PC-9 (cell line): ENCODE measurements at regions not wholly inside any gene's neighbourhood (a gene's known extent, or its start where the extent isn't known, plus 50 kb on each side); places are given as distances from the start of the nearest gene placed in this dataset.

Experiments
- BruUV-seq: library from RNA; stranded (reverse); fragments of 400-500 nt; replicated peaks from 2 replicates; lab custom pipeline; 2021; lab: Mats Ljungman, UMichigan
- CTCF ChIA-PET: fragments of 300-600 bp; sonication (Branson Sonifier 250); formaldehyde crosslinking; loops from one replicate; lab custom pipeline; 2022; ENCODE audit warnings: antibody characterized with exemption; lab: Charles Lee
- POLR2A ChIA-PET: fragments of 300-600 bp; sonication (Branson Sonifier 250); formaldehyde crosslinking; loops from one replicate; lab custom pipeline; 2022; ENCODE audit warnings: antibody characterized with exemption; ENCODE audit not compliant: unreplicated experiment; lab: Charles Lee
- DNase-seq, 2 experiments: peaks; one replicate each; pipeline versions ENCODE4 v3.0.0 to v3.0.0-alpha.2; 2015 to 2022; ENCODE audit warnings: mixed read lengths in 1 of 2
- H2AFZ ChIP-seq: fragments of 200-600 bp; sonication (generic); 2 replicates; pipeline ENCODE4 v1.8.1; 2017; ENCODE audit warnings: antibody characterized with exemption
- H3F3A ChIP-seq: fragments of 200-600 bp; sonication (generic); 2 replicates; pipeline ENCODE4 v1.8.1; 2017; ENCODE audit warnings: antibody characterized with exemption, mild to moderate bottlenecking, low read depth; ENCODE audit not compliant: insufficient read depth
- H3K27ac ChIP-seq: fragments of 200-600 bp; sonication (generic); 2 replicates; pipeline ENCODE4 v1.6.1; 2016; ENCODE audit warnings: mixed run types
- H3K27me3 ChIP-seq: fragments of 200-600 bp; sonication (generic); 2 replicates; pipeline ENCODE4 v1.6.1; 2016; ENCODE audit warnings: low read depth, mixed run types; ENCODE audit not compliant: insufficient read depth
- H3K36me3 ChIP-seq: fragments of 200-600 bp; sonication (generic); 2 replicates; pipeline ENCODE4 v1.6.1; 2016; ENCODE audit warnings: low read depth, mixed run types
- H3K4me1 ChIP-seq: fragments of 200-600 bp; sonication (generic); replicated peaks from 2 replicates; pipeline ENCODE4 v1.6.1; 2016; ENCODE audit warnings: mixed run types; ENCODE audit not compliant: insufficient read depth
- H3K4me2 ChIP-seq: fragments of 200-600 bp; sonication (generic); 2 replicates; pipeline ENCODE4 v1.6.1; 2017; ENCODE audit warnings: mixed run types
- H3K4me3 ChIP-seq: fragments of 200-600 bp; sonication (generic); 2 replicates; pipeline ENCODE4 v1.6.1; 2016; ENCODE audit warnings: mixed run types
- H3K79me2 ChIP-seq: fragments of 200-600 bp; sonication (generic); 2 replicates; pipeline ENCODE4 v1.6.1; 2017; ENCODE audit warnings: low read depth, mixed run types
- H3K9me2 ChIP-seq: fragments of 200-600 bp; sonication (generic); 2 replicates; pipeline ENCODE4 v1.8.1; 2017; ENCODE audit warnings: mild to moderate bottlenecking; ENCODE audit not compliant: insufficient read depth
- H3K9me3 ChIP-seq: fragments of 200-600 bp; sonication (generic); 2 replicates; pipeline ENCODE4 v1.8.1; 2016; ENCODE audit warnings: low read depth; ENCODE audit not compliant: insufficient read depth
- H4K20me1 ChIP-seq: fragments of 200-600 bp; sonication (generic); 2 replicates; pipeline ENCODE4 v1.8.1; 2017; ENCODE audit not compliant: insufficient read depth
- EZH2 ChIP-seq: fragments of 200-600 bp; sonication (generic); IDR thresholded peaks from 2 replicates; pipeline ENCODE4 v1.8.0; 2017; ENCODE audit warnings: antibody characterized with exemption, low read depth
- intact Hi-C: fragments of 100-400 bp; cut with micrococcal nuclease; formaldehyde crosslinking; loops from one replicate; pipeline ENCODE4 v1.10.0; 2022; ENCODE audit not compliant: unreplicated experiment
- TF ChIP-seq, protein P1 (sequence below): fragments of 200-600 bp; sonication (generic); conservative IDR thresholded peaks from 2 replicates; pipeline ENCODE4 v1.6.1; 2017; ENCODE audit warnings: mixed run types, antibody characterized with exemption, mild to moderate bottlenecking, moderate library complexity

DNA sequence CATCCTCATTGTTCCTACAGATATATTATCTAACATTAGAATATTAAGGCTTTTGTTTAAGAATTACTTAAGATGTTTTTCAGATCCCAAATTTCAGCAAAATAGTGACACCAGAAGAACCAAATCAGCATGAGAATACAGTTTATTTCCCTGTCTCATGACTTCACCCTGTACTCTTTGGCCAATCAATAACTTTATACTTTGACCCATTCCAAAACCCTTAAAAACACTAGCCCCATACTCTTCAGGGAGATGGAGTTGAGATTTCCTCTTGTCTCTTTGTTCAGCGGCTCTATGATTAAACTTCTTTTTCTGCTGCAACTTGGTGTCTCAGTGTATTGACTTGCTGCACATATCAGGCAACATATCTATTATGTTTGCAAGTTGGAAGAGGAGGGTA, 207.7 kb downstream of the ZBBX start:
- Histone ChIP-seq H3K9me2 (no peaks in the 10 kb centered on the region), H3K4me2 (no peak overlapping the region), H3K27me3 (no peaks in the 10 kb centered on the region), H3F3A (no peaks in the 10 kb centered on the region), H3K27ac (no peak overlapping the region), H3K9me3 (no peaks in the 10 kb centered on the region), H3K4me1 (no peaks in the 10 kb centered on the region), H3K4me3 (no peak overlapping the region), H3K36me3 (no peaks in the 10 kb centered on the region), H3K79me2 (no peaks in the 10 kb centered on the region), H2AFZ (no peak overlapping the region), H4K20me1 (no peaks in the 10 kb centered on the region)
- intact Hi-C loops = no loop called here
- no TSS peak for BruUV-seq
- CTCF ChIA-PET = no interaction called here
- TF ChIP-seq EZH2 = no peak
- TF ChIP-seq, protein P1, sequence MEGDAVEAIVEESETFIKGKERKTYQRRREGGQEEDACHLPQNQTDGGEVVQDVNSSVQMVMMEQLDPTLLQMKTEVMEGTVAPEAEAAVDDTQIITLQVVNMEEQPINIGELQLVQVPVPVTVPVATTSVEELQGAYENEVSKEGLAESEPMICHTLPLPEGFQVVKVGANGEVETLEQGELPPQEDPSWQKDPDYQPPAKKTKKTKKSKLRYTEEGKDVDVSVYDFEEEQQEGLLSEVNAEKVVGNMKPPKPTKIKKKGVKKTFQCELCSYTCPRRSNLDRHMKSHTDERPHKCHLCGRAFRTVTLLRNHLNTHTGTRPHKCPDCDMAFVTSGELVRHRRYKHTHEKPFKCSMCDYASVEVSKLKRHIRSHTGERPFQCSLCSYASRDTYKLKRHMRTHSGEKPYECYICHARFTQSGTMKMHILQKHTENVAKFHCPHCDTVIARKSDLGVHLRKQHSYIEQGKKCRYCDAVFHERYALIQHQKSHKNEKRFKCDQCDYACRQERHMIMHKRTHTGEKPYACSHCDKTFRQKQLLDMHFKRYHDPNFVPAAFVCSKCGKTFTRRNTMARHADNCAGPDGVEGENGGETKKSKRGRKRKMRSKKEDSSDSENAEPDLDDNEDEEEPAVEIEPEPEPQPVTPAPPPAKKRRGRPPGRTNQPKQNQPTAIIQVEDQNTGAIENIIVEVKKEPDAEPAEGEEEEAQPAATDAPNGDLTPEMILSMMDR = no peak
- no peak for DNase-seq
- POLR2A ChIA-PET = no interaction called here

DNA sequence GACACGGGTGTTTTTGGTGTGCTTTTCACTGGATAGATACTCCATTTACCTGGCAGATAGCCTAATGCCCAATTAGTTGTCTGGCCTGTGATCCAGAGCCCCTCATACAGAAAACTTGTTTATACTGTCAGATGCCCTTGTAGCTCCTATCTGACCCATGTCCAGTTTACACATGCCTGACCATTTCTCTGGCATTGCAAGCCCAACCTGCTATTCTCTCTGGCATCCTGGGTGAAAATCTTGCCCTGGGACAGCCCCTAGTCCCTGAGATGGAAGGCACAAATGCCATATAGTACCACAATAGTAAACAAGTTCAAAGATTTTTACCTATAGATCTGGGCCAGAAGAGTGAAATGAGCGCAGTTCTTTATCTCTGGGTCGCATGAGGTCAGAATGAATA, 212.6 kb downstream of the ZBBX start:
- intact Hi-C loops = no loop called here
- DNase-seq = no peak
- no peaks in the 10 kb centered on the region for H3K27me3 ChIP-seq
- no peak for TF ChIP-seq EZH2
- TF ChIP-seq, protein P1 = no peak
- H4K20me1 ChIP-seq = no peaks in the 10 kb centered on the region
- no peaks in the 10 kb centered on the region for H3K9me2 ChIP-seq
- H3K9me3 ChIP-seq = no peaks in the 10 kb centered on the region
- H3K79me2 ChIP-seq = no peaks in the 10 kb centered on the region
- ChIA-PET POLR2A (no interaction called here), CTCF (no interaction called here)
- H3K4me2 ChIP-seq = no peak overlapping the region
- no peaks in the 10 kb centered on the region for H3F3A ChIP-seq
- no peaks in the 10 kb centered on the region for H3K4me1 ChIP-seq
- H2AFZ ChIP-seq = 0 out of 2 replicates have a peak overlapping the region, but pooled peaks have one; percentile 56
- no TSS peak for BruUV-seq
- H3K4me3 ChIP-seq = no peak overlapping the region
- no peaks in the 10 kb centered on the region for H3K36me3 ChIP-seq
- H3K27ac ChIP-seq = no peak overlapping the region

DNA sequence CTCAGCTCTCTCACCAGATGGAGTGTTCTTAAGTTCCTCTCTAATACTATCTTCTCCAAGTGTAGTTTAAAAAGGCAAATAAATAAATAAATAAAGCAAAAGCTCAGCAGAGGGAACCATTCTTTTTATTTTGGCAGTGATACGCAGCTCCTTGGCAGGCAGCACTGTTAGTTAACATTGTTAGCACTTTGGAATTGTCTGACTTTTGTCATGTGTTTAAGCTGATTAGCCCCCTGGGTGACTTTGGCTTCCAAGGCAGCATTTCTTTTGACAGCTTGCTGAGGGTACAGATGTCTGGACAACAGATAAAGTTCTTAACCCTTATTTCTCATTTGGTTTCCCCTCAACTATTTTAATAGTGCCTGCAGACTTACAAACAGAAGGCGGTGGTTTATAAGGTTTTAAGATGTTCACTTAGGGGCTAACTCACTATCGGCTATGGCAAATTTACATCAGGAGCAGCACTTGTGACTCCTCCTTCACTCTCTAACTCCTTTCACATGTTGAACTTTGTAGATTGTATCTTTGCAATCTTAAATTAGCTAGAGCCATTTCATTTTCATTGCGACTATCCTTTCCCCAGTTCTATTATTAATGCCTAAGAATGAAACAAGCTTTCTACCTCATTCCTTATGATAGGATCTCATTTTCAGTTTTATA, 213.4 kb downstream of the ZBBX start:
- Histone ChIP-seq H3K9me2 (no peaks in the 10 kb centered on the region), H3K4me2 (no peak overlapping the region), H3K27me3 (no peaks in the 10 kb centered on the region), H3K9me3 (no peaks in the 10 kb centered on the region), H3K79me2 (no peaks in the 10 kb centered on the region), H3K27ac (no peak overlapping the region), H3K4me3 (no peak overlapping the region), H3K4me1 (no peaks in the 10 kb centered on the region), H3K36me3 (no peaks in the 10 kb centered on the region), H2AFZ (no peak overlapping the region), H4K20me1 (no peaks in the 10 kb centered on the region), H3F3A (no peaks in the 10 kb centered on the region)
- CTCF ChIA-PET = no interaction called here
- POLR2A ChIA-PET = no interaction called here
- intact Hi-C loops = no loop called here
- DNase-seq = no peak
- no TSS peak for BruUV-seq
- TF ChIP-seq, protein P1 = no peak
- no peak for TF ChIP-seq EZH2
